NCI-H69 (cell line): ENCODE measurements at regions not wholly inside any gene's neighbourhood (a gene's known extent, or its start where the extent isn't known, plus 50 kb on each side); places are given as distances from the start of the nearest gene placed in this dataset.

Experiments used
- DNase-seq: peaks from one replicate; lab custom pipeline; 2025; lab: John Stamatoyannopoulos, UW

DNA sequence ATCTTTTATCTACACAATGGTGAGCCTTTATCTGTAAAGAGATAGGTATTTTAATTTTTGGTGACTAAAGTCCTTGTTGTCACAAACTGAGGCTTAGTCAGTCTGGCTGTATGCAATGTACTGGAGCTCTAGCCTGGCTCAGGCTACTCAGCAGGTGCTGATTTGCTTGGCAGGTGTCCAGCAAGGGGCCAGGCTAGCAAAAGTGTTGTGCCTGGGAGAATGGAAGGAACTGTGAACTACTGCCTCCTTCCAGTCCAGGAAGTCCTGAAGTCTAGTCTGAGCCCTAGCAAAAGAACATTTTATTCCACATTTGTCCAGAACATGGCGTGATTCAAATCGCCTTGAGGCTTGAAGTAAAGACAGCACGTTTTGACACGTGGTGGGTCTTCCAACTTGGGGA, 260.5 kb downstream of the CCDC85A start:
- peak; percentile 82 for DNase-seq

DNA sequence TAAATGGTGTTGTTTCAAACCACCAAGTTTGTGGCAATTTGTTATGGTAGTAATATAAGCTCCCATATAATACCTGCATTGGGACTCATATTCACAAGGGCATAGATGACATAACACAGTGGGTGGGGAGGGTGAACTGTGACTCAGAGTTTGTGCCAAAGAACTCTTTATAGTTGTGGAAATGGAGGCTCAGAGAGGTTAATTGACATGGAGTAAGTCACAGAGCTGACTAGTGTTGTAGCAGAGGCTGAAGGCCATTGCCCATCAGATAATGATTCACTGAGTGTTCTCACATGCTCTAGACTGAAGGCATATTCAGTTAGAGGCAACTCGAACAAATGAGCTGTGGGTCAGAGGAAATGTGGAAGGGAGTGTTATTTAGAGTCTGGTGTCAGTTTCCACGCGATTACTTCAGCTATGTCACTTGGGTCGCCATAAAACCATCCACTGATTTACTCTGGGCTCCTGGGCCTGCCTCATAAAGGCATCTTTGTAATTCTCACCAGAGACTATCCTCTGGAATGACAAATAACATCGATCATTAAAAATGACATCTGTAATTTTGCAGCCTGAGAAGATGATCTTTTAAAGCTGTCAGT, 264.7 kb downstream of the CCDC85A start:
- peak; percentile 15 for DNase-seq

DNA sequence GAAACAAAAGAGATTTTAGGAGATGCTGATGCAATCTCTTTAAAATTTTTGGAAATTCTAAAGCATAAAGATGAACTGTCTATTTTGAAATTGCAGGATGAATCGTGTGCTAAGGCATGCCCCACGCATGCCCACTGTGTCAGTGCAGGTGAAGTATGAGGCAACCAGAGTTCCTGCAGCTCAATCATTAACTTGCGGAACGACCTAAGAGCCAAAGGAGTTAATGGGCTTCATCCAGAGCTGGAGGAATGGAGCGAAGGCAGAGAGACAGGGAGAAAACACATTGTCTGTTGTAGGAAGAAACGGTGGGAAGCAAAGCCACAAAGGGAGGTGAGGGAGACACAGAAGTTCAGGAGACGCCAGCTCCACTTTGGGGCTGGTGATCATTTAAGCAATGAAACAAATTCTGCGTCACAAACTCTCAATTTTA, 265.2 kb downstream of the CCDC85A start:
- DNase-seq, result peak; percentile 15

DNA sequence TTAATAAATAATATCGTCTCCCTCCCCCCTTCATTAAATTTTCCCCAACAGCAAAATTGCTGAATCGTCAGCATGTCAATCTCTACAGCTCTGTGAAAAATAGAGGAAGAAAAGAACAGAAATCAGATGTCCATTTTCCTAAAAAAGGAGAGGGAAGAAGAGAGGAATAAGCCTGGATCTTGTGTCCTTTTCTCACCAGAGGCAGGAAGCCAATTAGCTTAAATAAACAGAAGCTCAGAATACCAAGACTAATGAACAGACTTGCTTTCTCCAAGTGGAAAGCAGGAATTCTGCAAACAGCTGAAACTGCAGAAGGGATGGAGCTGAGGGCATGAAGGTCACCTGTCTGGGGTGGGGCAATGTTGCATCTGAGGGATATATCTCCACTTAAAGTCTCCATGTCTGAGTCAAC, 265.7 kb downstream of the CCDC85A start:
- peak; percentile 75 for DNase-seq

DNA sequence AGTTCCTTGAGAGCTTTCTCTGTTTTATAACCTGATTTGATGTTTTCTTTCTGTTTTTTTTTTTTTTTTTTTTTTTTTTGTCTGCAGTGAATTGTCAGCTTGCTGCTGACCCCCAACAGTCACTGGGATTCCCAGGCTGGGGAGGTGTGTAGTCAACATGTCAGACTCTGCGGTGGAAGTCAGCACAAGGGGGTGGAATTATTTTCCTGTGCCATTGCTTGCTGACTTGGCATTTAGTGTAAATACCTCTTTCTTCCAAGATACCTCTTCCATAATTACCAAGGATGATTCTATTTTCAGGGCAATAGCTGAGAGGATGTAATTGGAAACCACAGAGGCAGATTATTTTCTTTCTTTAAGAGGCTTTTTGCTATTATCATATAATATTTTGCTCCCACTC, 266.3 kb downstream of the CCDC85A start:
- DNase-seq, result peak; percentile 9

DNA sequence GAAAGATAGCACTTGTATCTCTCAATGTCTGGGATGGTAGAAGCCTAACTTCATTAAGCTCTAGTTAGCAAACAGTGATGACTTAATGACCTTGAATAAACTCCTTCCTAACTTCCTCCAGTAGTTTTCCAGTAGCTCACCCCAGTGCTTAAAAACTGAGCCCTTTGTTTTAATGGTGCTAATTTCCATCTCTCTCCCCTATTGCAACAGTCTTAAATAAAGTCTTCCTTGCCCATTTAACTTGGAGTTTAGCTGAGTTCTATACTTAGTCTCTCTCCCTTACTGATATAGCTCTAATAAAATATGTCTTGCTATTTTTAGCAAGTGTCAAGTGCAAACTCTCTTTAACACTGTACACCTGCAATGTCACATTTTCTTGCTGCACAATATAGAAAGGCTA, 267.0 kb downstream of the CCDC85A start:
- no peak for DNase-seq

DNA sequence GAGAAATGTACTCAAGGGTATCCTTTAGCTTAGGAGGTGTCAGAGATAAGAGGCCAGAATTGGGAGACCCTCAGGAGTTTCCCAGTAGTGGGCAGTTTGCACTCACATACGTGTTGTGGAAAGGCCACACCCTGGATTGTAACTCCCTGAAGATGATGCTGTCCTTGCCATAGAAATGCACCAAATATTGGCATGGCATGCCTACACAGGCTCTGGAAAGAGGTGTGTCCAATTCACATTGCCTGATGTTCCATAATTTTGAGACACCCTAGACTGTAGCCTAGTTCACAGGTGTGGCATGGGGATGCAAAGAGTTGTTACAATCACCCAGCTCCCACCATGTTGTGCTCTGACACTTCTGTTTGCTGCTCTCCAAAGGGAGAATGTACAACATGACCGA, 271.9 kb downstream of the CCDC85A start:
- DNase-seq, result no peak

DNA sequence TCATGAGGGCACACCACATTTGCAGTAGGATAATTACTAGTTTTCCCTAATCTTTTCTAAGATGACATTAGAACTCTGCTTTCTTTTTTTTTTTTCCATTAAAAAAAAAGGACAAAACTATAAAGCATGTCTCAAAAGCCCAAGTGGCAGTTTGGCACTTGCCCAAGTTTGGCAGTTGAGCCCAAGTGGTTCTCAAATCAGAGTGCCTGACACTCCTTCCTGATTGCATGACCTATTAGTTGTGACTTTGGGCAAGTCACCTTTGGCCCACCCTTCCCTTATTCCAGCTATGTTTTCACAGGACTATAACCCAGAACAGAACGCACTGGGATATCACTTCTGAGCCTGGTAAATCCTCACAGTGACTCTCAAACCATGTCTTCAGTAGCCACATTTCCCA, 273.0 kb downstream of the CCDC85A start:
- DNase-seq, result peak; percentile 13

DNA sequence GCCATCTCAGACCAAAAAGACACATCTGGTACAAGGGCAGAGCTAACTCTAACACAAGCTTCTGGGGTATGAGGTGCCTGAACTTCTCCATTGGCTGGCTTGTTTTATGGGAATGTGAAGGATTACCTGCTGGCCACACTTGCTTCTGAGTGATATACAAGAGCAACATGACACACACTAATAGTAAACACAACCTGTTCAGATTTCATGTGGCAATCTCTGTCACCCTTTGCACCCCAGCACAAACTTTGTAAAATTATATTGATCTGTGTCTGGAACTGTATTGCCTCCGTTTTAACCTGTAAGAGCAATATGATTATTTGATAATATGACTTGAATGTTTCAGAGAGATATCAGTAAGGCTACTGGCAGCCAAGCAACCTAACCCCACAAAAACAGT, 276.7 kb downstream of the CCDC85A start:
- DNase-seq, result no peak

DNA sequence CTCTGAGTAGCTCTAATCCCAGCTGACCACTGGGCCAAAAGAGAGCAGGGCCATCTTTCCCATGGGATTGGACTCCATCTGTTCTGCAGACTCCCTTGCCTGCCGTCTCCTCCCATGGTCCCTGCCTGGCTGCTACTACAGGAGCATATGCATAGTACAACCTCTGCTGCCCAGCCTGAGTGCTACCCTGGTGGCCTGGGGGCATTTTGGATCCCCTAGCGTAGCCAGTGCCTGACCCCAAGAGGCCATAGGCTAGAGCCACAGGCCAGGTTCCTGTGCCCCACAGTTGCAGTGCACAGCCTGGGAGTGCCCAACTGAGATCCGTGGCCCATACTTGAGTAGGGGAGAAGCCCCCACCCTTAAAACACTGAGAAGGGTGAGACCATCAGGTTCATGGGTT, 280.3 kb downstream of the CCDC85A start:
- DNase-seq, result no peak

DNA sequence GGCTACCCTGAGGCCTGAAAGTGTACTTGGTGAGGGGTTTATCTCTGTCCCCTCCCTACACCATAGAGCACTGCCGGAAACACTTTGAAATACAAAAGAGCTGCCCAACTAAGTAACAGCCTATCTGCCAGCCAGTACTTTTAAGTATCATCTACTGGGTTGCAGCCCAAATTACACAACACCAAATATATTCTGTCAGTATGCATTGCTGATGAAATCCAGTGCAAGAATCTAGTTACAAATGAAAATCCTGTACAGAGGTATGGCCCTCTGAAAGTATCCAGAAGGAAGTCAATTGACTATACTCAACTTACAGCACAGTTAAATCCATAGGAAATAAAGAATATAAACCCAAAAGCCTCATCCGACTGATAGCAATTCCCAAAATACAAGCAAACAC, 280.8 kb downstream of the CCDC85A start:
- no peak for DNase-seq

DNA sequence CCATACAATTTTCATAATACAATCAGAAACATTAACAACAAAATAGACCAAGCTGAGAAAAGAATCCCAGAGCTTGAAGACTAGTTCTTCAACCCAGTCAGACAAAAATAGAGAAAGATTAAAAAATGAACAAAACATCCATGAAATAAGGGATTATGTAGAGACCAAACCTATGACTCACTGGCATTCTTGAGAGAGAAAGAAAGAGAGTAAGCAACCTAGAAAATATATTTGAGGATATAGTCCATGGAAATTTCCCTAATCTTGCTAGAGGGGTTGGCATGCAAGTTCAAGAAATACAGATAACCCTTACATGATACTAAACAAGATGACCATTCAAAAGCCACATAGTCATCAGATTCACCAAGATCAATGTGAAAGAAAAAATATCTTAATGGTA, 281.7 kb downstream of the CCDC85A start:
- DNase-seq, result no peak

DNA sequence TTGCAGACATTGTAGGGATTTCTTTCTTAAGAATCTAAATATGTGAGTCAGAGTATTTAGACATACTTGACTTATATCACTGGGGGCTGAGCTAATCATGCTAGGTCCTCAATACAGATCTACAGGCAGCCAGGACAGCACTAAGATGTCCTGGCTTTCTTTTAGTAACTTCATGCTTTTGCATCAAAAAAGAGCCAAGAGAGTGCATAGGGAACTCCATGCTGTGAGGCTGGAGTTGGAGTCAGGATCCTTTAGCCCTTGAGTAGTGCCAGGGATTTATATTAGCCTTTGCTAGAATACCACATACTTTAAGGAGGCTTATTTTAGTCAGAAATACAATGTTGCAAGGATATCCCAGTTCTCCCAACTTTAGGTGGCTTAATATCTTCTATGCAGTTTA, 289.7 kb downstream of the CCDC85A start:
- no peak for DNase-seq

DNA sequence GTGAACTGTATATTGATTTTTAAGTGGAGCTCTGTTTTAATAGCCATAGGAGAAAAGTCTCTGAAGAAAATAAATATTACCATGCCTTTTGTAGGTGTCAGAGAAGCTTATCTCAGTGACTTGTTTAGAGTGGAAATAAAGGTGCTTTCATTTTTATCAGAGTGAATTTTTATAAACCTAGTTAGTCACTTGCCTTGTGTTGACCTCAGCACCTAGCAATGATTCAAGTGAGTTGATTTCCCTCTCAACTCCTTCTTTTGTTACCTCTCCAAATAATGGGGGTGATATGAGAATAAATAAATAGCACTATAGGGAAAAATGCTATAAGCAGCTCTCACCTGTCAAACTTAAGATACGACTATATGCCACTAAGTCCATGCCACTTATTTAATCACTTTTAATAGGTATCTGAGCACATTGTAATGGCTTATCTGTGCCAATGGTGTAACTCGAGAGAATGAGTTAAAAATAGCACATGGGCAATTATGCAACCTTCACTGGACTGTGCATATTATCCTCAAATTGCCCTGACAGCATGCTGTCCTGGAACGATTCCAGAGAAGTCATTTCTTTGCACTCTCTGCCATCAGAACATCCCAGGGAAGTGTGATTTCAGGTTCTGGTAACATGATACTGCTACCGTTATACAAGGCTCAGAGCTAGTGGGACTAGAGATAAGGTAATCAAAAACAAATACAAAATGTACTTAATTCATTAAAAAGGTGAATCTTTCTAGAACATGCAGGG, 290.8 kb downstream of the CCDC85A start:
- DNase-seq, result peak; percentile 92

DNA sequence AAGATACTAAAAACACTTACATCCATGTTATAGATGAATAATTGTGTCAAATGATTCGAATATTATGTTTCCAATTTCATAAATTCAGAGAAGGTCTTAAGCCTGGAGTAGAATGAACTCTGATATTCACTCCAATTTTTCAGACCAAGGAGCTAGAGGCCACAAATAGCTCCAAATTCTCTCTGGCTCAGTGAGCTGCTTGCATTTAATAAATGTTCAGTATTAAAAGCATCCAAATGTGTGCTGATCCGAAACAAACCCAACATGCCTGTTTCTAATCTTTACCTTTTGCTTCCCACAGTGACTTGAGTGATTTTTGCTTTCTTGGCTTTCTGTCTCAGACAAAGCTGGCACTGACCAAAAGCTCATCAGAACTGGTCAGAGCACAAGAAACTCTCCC, 291.4 kb downstream of the CCDC85A start:
- peak; percentile 36 for DNase-seq

DNA sequence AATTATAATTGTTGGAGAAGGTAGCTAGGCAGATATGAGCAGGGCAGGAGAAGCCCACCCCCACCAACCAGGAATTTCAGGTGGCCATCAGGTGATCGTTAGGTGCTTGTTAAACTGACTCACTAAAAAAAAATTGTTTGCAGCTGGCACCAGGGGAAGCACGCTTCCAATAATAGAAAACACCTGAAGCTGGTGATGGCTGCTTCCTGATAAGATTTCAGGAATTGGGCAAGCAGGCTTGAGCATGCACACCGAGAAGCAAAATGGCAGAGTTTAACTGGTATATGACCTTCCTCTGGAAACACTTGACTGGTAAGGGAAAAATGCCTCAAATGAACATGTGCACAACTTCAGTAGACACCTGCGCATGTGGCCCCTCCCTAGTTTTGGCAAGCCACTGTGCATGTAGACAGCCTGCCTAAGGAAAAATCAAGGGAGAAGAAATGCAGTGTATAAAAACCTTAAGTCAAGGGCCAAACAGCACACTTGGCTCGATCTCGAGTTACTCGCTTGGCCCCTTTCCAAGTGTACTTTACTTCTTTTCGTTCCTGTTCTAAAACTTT, 292.8 kb downstream of the CCDC85A start:
- peak; percentile 64 for DNase-seq

DNA sequence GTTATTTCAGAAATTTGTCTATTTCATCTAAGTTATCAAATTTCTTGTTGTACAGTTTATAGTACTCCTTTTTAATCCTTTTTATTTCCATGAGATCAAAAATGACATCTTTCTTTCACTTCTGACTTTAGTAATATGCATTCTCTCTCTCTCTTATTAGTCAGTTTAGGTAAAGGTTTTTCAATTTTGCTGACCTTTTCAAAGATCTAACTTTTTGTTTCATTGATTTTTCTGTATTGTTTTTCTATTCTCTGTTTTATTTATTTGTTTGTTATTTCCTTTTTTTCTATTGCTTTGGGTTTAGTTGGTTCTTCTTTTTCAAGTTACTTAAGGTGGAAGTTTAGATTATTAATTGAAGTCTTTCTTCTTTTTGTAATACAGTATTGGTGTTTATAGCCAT, 294.2 kb downstream of the CCDC85A start:
- no peak for DNase-seq

DNA sequence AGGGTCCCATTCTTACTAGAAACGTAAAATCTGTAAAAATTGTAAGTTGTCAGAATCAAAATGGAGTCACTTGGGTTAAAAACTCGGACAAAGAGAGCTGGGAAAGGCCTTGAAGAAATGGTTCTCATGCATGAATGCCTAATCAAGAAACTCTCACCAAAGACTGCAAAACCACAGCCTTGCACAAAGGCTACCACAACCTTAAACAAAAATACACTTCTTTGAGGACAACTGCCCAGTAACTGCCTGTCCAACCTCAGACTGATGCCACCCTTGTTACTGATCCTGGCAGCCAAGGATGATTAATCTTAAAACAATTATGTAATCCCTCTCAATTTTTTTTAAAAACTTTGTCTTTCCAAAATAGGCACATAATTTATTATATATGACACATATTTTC, 299.3 kb downstream of the CCDC85A start:
- DNase-seq, result no peak

DNA sequence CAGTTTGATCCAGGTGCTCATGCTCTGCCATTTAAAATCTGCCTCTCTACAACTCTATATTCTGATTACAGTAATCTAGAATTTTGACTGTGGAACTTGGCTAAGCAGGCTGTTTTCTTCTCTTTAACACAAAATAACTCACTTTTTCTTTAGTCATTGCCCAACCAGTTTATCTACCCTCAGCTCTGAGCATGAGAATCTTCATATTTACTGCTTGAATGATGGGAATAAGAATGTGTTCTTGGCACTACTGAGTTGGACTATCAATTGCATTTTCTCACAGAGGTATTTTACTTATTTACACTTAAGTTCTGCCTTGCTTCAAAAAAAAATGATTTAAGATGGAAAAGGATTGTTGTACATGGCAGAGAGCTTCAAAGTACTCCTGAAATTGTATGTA, 301.1 kb downstream of the CCDC85A start:
- DNase-seq, result no peak

DNA sequence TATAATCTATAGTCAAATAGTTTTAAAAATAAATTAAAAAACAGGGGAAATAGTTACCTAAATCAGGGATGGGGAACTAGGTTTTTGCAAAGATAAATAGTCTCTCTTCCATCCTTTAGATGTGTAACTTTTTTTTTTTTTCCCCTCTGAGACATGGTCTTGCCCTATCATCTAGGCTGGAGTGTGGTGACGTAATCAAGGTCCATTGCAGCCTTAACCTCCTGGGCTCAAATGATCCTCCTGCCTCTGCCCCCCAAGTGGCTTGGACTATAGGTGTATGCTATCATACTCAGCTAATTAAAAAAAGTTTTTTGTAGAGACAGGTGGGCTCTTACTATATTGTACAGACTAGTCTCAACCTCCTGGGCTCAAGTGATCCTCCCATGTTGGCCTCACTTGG, 316.5 kb downstream of the CCDC85A start:
- no peak for DNase-seq

DNA sequence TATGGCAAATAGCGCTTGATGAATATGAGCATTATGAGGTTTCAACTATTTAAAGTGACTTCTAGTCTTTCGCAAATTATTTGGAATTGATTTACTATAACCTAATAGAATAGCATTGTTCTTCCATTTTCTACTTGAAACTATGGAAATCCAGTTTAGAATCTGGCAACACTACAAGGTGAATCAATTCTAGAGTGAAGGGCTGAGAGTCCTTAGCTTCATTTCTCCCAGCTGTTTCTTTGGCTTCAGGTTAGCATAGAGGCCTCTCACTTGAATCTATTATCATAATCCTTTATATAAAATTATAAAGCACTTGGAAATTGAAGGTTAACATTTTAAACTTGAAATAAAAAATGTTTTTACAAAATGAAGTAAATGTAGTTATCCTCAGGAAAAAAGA, 318.8 kb downstream of the CCDC85A start:
- DNase-seq, result no peak

DNA sequence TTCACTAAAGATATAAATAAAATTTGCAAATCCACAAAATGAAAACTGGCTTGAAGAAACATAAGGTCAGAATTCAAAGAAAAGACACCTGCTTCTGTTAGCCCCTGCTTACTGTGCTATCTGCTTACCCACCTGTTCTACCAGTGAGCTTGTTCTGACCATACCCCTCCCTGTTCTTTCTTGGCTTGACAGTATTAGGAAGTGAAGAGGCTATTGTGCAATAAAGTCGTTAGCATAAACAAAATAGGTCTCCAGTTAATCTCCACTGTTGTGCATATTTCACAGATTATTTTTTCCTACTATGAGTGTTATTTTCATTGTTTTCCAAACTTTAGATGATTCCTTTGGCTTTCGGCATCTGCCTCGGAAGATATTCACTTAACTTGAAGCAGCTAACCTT, 322.1 kb downstream of the CCDC85A start:
- no peak for DNase-seq

DNA sequence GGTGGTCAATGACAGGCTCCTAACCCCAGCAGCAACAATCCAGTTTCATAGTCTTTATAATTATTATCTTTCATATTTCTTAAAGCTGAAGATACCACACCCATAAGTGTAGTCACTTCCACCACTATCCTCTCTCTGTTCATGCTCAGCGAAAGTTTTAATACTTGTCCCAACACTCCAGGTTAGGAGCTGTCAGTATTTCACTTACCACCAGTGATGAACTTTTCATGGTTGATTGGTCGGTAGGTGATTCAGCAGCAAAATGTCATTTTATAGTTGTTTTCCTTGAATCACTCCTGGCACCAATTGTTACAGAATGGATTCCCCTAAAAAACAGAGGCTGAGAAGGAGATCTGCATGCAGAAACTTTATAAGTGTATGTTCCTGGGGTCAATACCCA, 324.9 kb downstream of the CCDC85A start:
- no peak for DNase-seq

DNA sequence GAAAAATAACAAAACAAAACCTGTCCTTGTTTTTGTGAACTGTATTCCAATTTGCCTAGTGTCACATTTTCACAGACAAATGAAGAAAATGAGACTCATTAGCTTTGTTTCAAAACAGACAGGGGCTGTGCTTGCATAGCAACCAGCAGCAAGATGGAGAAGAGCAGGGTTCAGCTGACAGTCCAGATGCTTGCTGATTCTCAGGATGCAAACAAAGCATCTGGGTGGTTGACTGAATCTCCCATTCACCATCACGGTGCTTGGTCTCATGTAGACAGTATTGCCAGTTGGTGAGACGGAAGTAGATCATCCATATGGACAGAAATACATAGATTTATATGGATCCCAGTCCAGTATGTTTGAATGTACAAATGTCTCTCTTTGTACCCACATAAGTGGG, 326.8 kb downstream of the CCDC85A start:
- peak; percentile 14 for DNase-seq
